Ureter (tissue), 1 donor: ENCODE measurements at regions not wholly inside any gene's neighbourhood (a gene's known extent, or its start where the extent isn't known, plus 50 kb on each side); places are given as distances from the start of the nearest gene placed in this dataset.
"Not testable (repeated sequence)": the region's sequence is repeated elsewhere in the genome, so short reads cannot be mapped to it uniquely, and the experiment has no call there.

Source experiments
- DNase-seq: peaks from one replicate; pipeline ENCODE4 v3.0.0-alpha.2; 2020; ENCODE audit warnings: low spot score
- donor health status: DM: yes; HTN: yes; CAD: no.

DNA sequence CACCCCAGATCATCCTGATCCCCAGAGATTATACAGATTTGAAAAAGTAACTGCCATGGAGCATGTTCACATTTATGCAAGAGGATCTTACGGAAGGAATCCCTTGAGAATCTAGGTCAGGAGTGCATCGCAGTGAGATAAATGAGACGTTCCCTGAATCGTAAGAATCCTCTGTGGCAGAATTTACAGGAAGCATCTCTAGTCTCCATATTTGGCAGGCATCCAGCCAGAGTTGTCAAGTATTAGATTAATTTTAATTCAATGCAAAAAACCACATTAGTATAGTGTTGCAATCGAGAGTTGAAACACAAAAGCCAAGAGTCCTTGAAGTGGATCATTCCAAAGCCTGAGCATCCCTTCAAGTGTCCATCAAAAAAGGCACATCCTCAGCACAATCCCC, 100.8 kb downstream of the RRAGC start:
- DNase-seq, result no peak

GRCh38 chr1:38746941-38747600, 112.5 kb downstream of the RRAGC start:
- no peak for DNase-seq

GRCh38 chr1:38746402-38746935, 113.1 kb downstream of the RRAGC start:
- no peak for DNase-seq

DNA sequence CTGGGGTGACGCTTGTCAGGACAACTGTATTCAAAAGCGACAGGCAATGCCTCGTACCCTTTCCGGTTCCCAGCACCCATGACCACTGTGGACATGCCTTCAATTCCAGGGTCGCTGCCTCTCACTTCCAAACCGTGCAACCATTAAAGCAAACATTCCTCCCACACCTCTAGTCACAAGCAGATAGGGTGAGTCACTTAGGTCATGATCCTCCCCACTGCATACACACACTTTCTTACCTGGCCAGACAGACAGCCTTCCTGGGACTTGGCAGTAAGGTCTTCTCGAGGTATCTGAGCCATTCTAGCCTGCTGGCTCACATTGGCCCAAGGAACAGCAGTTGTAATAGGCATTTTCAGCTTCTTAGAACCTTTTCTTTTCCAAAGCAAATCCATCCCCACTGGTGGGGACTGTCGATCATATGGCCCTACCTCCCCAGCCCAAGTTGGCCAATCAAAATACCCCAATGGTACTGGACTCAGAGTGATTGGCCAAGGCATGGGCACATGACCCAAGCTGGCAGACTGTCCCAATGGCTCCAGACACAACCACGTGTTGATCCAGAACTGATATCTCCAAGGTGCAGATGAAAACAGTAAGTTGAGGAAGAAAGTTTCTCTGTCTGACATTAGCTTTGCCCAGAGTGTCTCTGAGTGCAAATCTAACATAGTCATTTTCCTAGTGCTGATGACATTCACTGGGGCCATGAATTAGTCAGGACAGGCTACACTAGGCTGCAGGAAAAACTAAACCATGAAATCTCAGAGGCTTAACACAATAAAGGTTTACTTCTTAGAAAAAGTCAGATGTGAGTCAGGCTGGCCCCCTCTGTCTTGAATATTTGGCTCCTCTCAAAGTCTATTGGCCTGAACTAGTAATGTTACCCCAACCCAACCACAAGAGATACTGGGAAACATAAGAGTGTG, 113.8 kb downstream of the RRAGC start:
- DNase-seq, result no peak

DNA sequence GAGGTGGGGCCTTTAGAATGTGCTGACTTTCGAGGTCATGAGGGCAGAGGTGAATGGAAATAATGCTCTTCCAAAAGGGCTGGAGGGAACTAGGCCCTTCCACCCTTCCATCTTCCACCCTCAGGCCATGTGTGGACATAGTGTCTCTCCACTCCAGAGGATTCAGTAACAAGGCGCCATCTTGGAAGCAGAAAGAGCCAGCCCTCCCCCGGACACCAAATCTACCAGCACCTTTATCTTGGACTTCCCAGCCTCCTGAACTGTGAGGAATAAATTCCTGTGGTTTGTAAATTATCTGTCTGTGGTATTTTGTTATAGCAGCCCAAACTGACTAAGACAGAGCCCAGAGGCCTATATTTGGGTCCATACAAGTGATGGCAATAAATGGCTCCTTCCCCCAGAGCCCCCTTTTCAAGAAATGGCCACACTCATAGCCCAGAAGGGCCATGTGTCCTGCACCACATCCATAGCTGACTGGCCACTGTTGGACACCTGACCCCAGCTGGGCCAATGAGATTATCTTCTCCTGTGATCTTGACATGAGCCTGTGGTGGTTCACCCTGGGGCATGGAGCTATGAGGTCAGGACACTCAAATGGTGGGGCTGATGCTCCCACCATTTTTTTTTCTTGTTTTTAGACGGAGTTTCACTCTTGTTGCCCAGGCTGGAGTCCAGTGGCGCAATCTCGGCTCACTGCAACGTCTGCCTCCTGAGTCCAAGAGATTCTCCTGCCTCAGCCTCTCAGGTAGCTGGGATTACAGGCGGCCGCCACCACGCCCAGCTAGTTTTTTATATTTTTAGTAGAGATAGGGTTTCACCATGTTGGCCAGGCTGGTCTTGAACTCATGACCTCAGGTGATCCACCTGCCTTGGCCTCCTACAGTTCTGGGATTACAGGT, 114.9 kb downstream of the RRAGC start:
- DNase-seq, result no peak

DNA sequence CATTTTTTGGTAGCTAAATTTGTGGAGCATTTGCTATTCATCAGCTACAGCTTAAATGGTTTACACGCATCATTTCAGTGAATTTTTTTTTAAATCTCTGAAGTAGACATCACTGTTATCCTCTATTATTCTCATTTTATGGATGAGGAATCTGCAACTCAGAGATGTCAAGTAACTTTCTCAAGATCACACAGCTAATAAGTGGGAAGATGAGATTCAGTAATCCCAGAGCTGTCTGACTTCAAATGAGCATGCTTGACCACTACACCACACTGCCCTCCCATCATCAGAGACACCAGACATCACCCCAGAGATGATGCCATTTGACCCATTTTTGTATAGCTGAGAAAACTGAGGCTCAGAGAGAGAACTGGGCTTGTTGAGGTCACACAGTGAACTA, 116.4 kb downstream of the RRAGC start:
- DNase-seq, result no peak

- DNase-seq, result no peak
These were observed 118.2 kb downstream of the RRAGC start for GRCh38 chr1:38741341-38741740.

- DNase-seq, result no peak
These were observed 119.1 kb downstream of the RRAGC start for GRCh38 chr1:38740487-38740886.

DNA sequence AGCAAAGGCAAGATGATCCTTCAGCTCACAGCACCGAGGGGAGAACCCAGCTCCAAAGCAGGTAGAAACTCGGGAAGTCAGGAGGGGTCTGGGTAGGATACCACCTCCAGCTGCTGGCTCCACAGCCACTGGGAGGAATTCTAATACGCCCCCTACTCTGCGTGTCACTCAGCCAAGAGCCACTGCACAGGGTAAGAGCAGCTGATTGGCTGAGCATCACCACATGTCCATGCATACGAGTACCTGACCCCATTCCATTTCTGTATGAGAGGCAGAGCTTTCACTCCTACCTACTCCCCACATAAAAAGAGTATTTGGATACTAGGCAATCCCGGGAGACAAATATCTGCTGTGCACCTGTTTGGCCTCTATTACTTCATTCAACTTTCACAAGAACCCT, 121.4 kb downstream of the RRAGC start:
- DNase-seq, result no peak

DNA sequence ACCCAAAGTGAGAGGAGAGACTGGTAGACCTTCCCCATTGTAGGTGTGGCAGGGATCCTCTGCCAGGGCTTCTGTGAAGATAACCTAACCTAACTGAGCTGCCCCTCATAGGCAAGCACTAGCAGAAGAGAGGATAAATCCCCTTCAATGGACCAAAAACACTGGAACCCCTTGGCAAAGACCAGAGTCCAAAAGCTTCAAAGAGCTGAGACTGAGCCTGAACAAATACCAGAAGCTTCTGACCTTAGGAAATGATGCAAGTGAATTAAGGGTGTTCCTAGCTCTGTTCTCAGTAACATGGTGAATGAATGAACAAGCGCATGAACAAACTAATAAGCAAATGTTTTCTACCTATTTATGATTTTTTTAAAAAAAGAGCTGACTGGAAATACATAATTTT, 123.2 kb downstream of the RRAGC start:
- DNase-seq, result no peak

DNA sequence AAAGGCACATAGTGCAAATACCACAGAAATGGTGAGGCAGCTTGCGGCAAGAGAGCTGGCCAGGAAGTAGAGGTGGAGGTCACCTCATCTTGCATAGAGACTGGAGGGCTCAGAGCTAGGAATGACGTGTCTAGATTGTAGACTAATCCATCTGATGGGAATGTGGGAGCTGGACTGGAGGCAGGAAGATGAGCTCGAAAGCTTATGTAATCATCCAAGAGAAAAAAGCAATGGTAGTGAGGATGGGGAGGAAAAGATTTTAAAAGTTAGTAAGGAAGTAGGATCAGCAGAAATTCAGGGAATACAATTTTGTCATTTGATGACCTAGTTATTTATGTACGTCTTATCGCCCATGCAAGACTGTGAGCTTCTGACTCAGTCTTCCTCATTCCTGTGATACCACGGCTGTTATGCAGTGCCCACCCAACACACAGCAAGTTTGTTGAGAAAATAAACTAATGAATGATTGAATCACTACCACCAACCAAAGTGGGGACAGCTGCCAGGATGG, 123.9 kb downstream of the RRAGC start:
- no peak for DNase-seq

GRCh38 chr1:38733761-38734160, 125.8 kb downstream of the RRAGC start:
- DNase-seq, result no peak

DNA sequence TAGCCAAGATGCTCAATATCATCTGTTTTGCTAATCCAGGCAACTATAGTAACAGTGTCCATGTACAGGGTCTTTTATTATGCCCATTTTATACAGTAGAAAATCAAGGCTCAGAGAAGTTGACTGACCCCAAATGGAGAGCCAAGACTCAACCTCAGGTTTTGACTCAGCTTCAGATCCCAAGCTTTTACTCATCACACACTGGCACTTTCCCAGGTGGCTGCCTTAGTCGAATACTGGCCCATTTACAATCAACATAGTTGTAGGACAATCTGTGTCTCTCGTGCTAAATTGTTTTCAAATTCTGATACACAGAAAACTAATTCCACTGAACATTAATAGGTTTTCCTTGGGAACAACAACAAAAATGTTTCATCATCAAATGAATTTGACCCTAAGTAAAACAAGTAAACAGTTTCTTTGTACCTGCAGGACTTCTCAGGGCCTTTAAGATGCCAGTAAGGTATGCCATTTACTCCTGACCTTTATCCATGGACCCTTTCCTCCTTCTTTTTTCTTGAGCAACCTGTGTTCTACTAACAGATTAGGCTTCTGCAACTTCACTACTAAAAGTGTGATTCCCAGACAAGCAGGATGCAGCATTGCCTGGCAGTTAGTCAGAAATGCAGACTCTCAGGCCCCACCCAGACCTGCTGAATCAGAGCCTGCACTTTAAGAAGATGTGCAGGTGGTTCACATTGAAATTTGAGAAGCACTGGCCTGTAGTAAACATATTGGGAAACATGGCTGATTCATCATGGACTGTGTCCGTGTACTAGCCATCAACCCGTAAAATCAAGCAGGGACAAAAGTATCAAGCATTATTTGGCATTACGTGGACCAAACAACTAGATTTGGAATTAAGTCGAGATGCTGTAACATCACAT, 128.8 kb downstream of the RRAGC start:
- no peak for DNase-seq

- DNase-seq, result no peak
These were observed 131.0 kb downstream of the RRAGC start for GRCh38 chr1:38728585-38728908.

DNA sequence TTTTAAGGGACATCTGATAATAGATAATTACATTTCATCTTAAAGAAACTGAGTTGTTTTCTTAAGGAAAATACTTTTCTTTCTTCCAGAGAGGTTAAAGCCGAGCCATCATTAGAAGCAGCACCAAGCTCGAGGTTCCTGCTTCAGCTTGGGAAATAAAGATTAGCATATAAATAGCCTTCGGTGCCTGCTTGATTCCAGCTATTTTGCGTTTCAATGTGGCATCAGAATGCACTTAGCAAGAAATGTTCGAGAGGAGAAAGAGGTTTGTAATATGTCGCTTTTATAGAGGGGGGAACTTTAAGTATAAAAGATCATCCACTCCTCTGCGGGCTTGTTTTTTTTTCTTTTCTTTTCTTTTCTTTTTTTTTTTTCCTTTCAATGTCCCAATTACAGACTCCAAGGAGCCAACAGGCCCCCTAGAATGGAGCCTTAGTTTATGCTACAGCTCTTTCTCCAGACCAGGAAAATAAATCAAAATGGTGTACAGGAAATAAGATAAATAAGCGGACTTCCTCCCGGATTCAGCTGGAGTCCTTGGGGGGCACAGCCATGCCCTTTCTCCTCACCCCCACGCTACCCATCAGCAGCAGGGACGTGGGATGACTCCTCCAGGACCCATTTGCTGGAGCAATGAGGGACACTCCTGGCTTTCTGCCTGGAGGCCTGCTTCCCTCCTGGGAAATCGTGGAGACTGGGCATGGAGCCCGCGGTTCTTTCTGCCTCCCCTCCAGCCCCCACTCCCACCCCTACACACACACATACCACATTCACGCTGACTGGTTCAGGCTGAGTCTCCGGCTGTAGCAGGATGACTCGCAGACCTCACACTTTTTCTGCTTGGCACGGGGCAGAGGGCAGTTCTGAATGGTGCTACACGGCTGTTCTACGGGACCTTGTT, 131.6 kb downstream of the RRAGC start:
- DNase-seq, result no peak

GRCh38 chr1:38725321-38725961, 134.1 kb downstream of the RRAGC start:
- not testable (repeated sequence) for DNase-seq

DNA sequence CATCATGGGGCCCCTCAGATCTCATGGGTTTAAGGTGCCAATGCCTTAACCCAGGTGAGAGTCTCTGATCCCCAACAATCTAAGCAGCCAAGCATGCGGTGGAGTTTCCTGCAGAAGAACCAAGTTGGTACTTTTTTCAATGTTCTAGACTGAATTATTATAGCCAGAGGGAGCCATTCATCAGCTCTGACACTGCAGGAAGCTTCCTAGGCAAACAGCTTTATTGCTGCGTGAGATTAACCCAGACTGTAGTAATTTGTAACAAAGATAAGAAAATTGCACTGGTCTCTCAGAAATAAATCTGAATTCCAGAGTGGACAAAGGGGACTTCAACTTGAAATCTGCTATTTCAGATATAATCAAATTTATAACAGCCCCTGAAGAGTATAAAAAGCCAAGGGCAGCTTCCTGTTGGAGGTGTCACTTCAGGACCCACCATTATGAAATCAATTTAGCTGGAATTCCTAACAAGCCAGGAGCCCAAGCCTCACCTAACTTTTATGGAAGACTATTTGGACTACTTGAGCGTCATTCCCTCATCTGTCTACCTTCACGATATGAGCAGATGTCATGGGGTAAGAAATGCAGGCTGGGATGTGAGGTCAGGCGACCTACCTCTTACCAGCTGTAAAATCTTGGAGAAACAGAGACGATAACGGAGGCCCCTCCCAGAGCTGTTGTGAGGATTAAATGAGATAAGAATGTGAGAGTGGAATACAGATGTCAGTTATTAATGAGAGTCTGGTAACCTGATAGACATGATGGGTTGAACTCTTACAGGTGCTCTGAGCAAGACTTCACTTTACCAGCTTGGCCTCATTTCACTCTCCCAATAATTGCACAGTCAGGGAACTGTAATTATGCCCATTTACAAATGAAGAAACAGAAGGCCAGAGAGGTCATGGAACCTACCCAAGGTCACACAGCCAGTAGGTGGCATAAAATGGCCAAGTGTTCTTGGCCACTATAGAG, 135.1 kb downstream of the RRAGC start:
- no peak for DNase-seq

DNA sequence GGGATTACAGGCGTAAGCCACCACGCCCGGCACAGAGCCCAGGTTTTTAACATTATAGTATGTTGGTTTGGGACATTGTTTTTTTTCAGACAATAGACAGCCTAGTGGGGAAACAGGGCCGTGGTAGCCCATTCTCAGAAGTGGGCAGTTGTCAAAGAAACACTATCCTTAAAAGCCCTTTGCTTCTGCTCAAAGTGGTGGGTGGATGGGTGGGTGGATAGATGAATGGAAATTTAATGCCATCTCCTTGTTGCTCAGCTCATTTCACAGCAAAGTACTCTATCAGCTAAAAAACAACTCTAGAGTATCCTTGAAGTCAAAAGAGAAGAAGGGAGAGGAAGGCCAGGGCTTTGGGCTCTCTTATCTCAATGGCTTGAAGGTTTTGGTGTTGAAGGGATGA, 137.8 kb downstream of the RRAGC start:
- no peak for DNase-seq
